ENCODE measurements at regions not wholly inside any gene's neighbourhood (a gene's known extent, or its start where the extent isn't known, plus 50 kb on each side); places are given as distances from the start of the nearest gene placed in this dataset.

- no peak overlapping the region for H3K4me3 ChIP-seq
- WGBS, 4 donors: 69 to 73% (median 72%) methylated on average over 1 of the region's 1 CpG
These were observed 654.6 kb downstream of the ADGRL2 start for GRCh38 chr1:82455342-82455741.

GRCh38 chr1:82454431-82454830 lies 653.7 kb downstream of the ADGRL2 start:
- 73 to 95% (median 92%) methylated on average over 3 of the region's 3 CpGs for WGBS, 4 donors
- TF ChIP-seq CTCF (IDR thresholded peaks at IDR 0.05) (no peak), POLR2A (IDR thresholded peaks at IDR 0.05) (no peak)
- Histone ChIP-seq H3K27ac (no peak overlapping the region), H3K27me3 (no peaks in the 10 kb centered on the region), H3K36me3 (replicated peaks in 1 of 2) (no peaks in the 10 kb centered on the region), H3K9me3 (replicated peaks in 1 of 3) (peaks cover 0 to 9% (median 0%) of the 10 kb centered on the region in 3 donors), H3K4me3 (no peak overlapping the region), H3K4me1 (replicated peaks in 1 of 2) (no peaks in the 10 kb centered on the region)
- no peak for DNase-seq
- intact Hi-C loops (cut with DNase I): no loop called here

More at GRCh38 chr1:82455342-82455741, 654.6 kb downstream of the ADGRL2 start:
- no peak for DNase-seq
- intact Hi-C loops (cut with DNase I): no loop called here
- no peak overlapping the region for H3K27ac ChIP-seq
- H3K36me3 ChIP-seq (replicated peaks in 1 of 2): no peaks in the 10 kb centered on the region
- H3K4me1 ChIP-seq (replicated peaks in 1 of 2): no peaks in the 10 kb centered on the region
- TF ChIP-seq POLR2A (IDR thresholded peaks at IDR 0.05) (no peak), CTCF (IDR thresholded peaks at IDR 0.05) (no peak)
- H3K9me3 ChIP-seq (replicated peaks in 1 of 3): peaks cover 0 to 9% (median 0%) of the 10 kb centered on the region in 3 donors
- no peaks in the 10 kb centered on the region for H3K27me3 ChIP-seq

GRCh38 chr1:82453511-82454185 lies 652.9 kb downstream of the ADGRL2 start:
- H3K9me3 ChIP-seq (replicated peaks in 1 of 3): peaks cover 0 to 9% (median 0%) of the 10 kb centered on the region in 3 donors
- no peak overlapping the region for H3K4me3 ChIP-seq
- H3K36me3 ChIP-seq (replicated peaks in 1 of 2): no peaks in the 10 kb centered on the region
- H3K27me3 ChIP-seq: no peaks in the 10 kb centered on the region
- H3K27ac ChIP-seq: no peak overlapping the region
- TF ChIP-seq CTCF (IDR thresholded peaks at IDR 0.05): no peak
- TF ChIP-seq POLR2A (IDR thresholded peaks at IDR 0.05): no peak
- 74 to 87% (median 80%) methylated on average over 1 of the region's 1 CpG for WGBS, 4 donors
- no peaks in the 10 kb centered on the region for H3K4me1 ChIP-seq (replicated peaks in 1 of 2)
- intact Hi-C loops (cut with DNase I): no loop called here
- DNase-seq: no peak

- no peak for DNase-seq
- Histone ChIP-seq H3K4me3 (no peak overlapping the region), H3K4me1 (replicated peaks in 1 of 2) (no peaks in the 10 kb centered on the region), H3K36me3 (replicated peaks in 1 of 2) (no peaks in the 10 kb centered on the region), H3K27ac (no peak overlapping the region), H3K27me3 (no peaks in the 10 kb centered on the region), H3K9me3 (replicated peaks in 1 of 3) (peaks cover 0 to 9% (median 0%) of the 10 kb centered on the region in 3 donors)
- intact Hi-C loops (cut with DNase I): no loop called here
- TF ChIP-seq POLR2A (IDR thresholded peaks at IDR 0.05): no peak
- no peak for TF ChIP-seq CTCF (IDR thresholded peaks at IDR 0.05)
These were observed 651.4 kb downstream of the ADGRL2 start for GRCh38 chr1:82452096-82452495.

Measured in adrenal gland (tissue), 9 donors.